NCI-H748 (cell line): ENCODE measurements at regions not wholly inside any gene's neighbourhood (a gene's known extent, or its start where the extent isn't known, plus 50 kb on each side); places are given as distances from the start of the nearest gene placed in this dataset.
"Not testable (repeated sequence)": the region's sequence is repeated elsewhere in the genome, so short reads cannot be mapped to it uniquely, and the experiment has no call there.

Source experiments
- DNase-seq: peaks from one replicate; lab custom pipeline; 2025; ENCODE audit not compliant: unreplicated experiment; lab: John Stamatoyannopoulos, UW

GRCh38 chr1:194968916-194969315 lies 1639.3 kb downstream of the KCNT2 start:
- DNase-seq, result no peak

- DNase-seq, result no peak
Measured at GRCh38 chr1:194959795-194960194, 1648.4 kb downstream of the KCNT2 start.

- no peak for DNase-seq
Measured at GRCh38 chr1:194952171-194952570, 1656.1 kb downstream of the KCNT2 start.

- no peak for DNase-seq
Measured at GRCh38 chr1:194950584-194950983, 1657.7 kb downstream of the KCNT2 start.

- DNase-seq, result no peak
Measured at GRCh38 chr1:194940336-194941030, 1667.8 kb downstream of the KCNT2 start.

- DNase-seq, result no peak
Measured at GRCh38 chr1:194935864-194936263, 1672.4 kb downstream of the KCNT2 start.

GRCh38 chr1:194931166-194931565 lies 1677.1 kb downstream of the KCNT2 start:
- no peak for DNase-seq

- no peak for DNase-seq
Measured at GRCh38 chr1:194930132-194930531, 1678.1 kb downstream of the KCNT2 start.

GRCh38 chr1:194929357-194929756 lies 1678.9 kb downstream of the KCNT2 start:
- no peak for DNase-seq

GRCh38 chr1:194919146-194919545 lies 1689.1 kb downstream of the KCNT2 start:
- no peak for DNase-seq

GRCh38 chr1:194917769-194918168 lies 1690.5 kb downstream of the KCNT2 start:
- DNase-seq, result no peak

- no peak for DNase-seq
Measured at GRCh38 chr1:194908643-194909042, 1699.6 kb downstream of the KCNT2 start.

GRCh38 chr1:194903524-194903923 lies 1704.7 kb downstream of the KCNT2 start:
- DNase-seq, result no peak

GRCh38 chr1:194889310-194889709 lies 1702.9 kb upstream of the B3GALT2 start:
- no peak for DNase-seq

GRCh38 chr1:194870860-194871259 lies 1684.4 kb upstream of the B3GALT2 start:
- DNase-seq, result no peak

- DNase-seq, result no peak
Measured at GRCh38 chr1:194866153-194866552, 1679.7 kb upstream of the B3GALT2 start.

GRCh38 chr1:194865383-194865782 lies 1679.0 kb upstream of the B3GALT2 start:
- DNase-seq, result peak; percentile 75

- DNase-seq, result no peak
Measured at GRCh38 chr1:194862129-194862528, 1675.7 kb upstream of the B3GALT2 start.

- DNase-seq, result no peak
Measured at GRCh38 chr1:194860248-194861201, 1674.1 kb upstream of the B3GALT2 start.

- DNase-seq, result not testable (repeated sequence)
Measured at GRCh38 chr1:194859481-194860154, 1673.2 kb upstream of the B3GALT2 start.

GRCh38 chr1:194858811-194859480 lies 1672.5 kb upstream of the B3GALT2 start:
- not testable (repeated sequence) for DNase-seq
